DND-41 (cell line): ENCODE measurements at regions not wholly inside any gene's neighbourhood (a gene's known extent, or its start where the extent isn't known, plus 50 kb on each side); places are given as distances from the start of the nearest gene placed in this dataset.

Source experiments
- ATAC-seq: fragments of 200-7000 bp; cut with Tn5 transposase; 3 replicates; pipeline ENCODE4 v1.9.1; 2021; ENCODE audit warnings: low read depth; ENCODE audit not compliant: insufficient read depth
- DNase-seq: peaks from one replicate; pipeline ENCODE4 v3.0.0-alpha.2; 2020
- H2AFZ ChIP-seq: 2 replicates; pipeline ENCODE4 v1.6.0; 2012; ENCODE audit warnings: low read depth, low read length
- H3K27ac ChIP-seq: 2 replicates; pipeline ENCODE4 v1.5.1; 2012; ENCODE audit warnings: low read length, inconsistent platforms
- H3K27me3 ChIP-seq: fragments of 200-600 bp; sonication (generic); 2 replicates; pipeline ENCODE4 v1.6.0; 2012; ENCODE audit warnings: low read length, mild to moderate bottlenecking, inconsistent platforms; ENCODE audit not compliant: insufficient read depth, poor library complexity
- H3K36me3 ChIP-seq: 2 replicates; pipeline ENCODE4 v1.5.1; 2012; ENCODE audit warnings: low read length, inconsistent platforms; ENCODE audit not compliant: insufficient read depth
- H3K4me1 ChIP-seq: 2 replicates; pipeline ENCODE4 v1.5.1; 2012; ENCODE audit warnings: mild to moderate bottlenecking, low read length; ENCODE audit not compliant: insufficient read depth
- H3K4me2 ChIP-seq: 2 replicates; pipeline ENCODE4 v1.6.0; 2012; ENCODE audit warnings: mild to moderate bottlenecking, moderate library complexity, low read length, inconsistent platforms; ENCODE audit not compliant: insufficient read depth
- H3K4me3 ChIP-seq, 2 experiments: fragments of 200-600 bp in 1 of 2; shearing (Covaris generic) in 1 of 2; 2 replicates each; pipeline ENCODE4 v1.5.1; 2012 to 2016; ENCODE audit warnings: inconsistent platforms in 2 of 2, low read length in 2 of 2, mild to moderate bottlenecking in 2 of 2, low read depth in 1 of 2, moderate library complexity in 1 of 2
- H3K79me2 ChIP-seq: 2 replicates; pipeline ENCODE4 v1.6.0; 2012; ENCODE audit warnings: low read length, inconsistent platforms; ENCODE audit not compliant: insufficient read depth
- H3K9ac ChIP-seq: 2 replicates; pipeline ENCODE4 v1.6.0; 2012; ENCODE audit warnings: low read depth, mild to moderate bottlenecking, inconsistent platforms, low read length, moderate library complexity
- H3K9me3 ChIP-seq: 2 replicates; pipeline ENCODE4 v1.5.1; 2012; ENCODE audit warnings: low read length, moderate library complexity, mild to moderate bottlenecking, inconsistent platforms; ENCODE audit not compliant: insufficient read depth, severe bottlenecking
- H4K20me1 ChIP-seq: 2 replicates; pipeline ENCODE4 v1.6.0; 2012; ENCODE audit warnings: low read length; ENCODE audit not compliant: insufficient read depth
- CTCF ChIP-seq: IDR thresholded peaks from 2 replicates; pipeline ENCODE4 v1.5.1; 2012; ENCODE audit warnings: borderline replicate concordance, low read length, moderate library complexity, mild to moderate bottlenecking; ENCODE audit not compliant: poor library complexity, severe bottlenecking; ENCODE audit errors: extremely low read depth
- EZH2 ChIP-seq: IDR thresholded peaks from 3 replicates; pipeline ENCODE4 v1.6.1; 2012; ENCODE audit warnings: borderline replicate concordance, low read depth, mild to moderate bottlenecking, moderate library complexity, low read length, inconsistent platforms; ENCODE audit not compliant: severe bottlenecking

- no peaks in the 10 kb centered on the region for H3K36me3 ChIP-seq
- H3K4me2 ChIP-seq, result no peak overlapping the region
- DNase-seq (no peak), ATAC-seq (no peak)
- no peak overlapping the region for H2AFZ ChIP-seq
- no peaks in the 10 kb centered on the region for H3K27me3 ChIP-seq
- no peaks in the 10 kb centered on the region for H3K79me2 ChIP-seq
- no peak overlapping the region for H3K9ac ChIP-seq
- no peak overlapping the region for H3K27ac ChIP-seq
- no peaks in the 10 kb centered on the region for H3K4me1 ChIP-seq
- TF ChIP-seq CTCF, result no peak
- no peaks in the 10 kb centered on the region for H4K20me1 ChIP-seq
- H3K9me3 ChIP-seq, result no peaks in the 10 kb centered on the region
- H3K4me3 ChIP-seq, result no peak overlapping the region
Measured at GRCh38 chr3:166810741-166811445, 569.2 kb downstream of the ZBBX start.

GRCh38 chr3:166809520-166809919 lies 570.6 kb downstream of the ZBBX start:
- no peak overlapping the region for H3K4me2 ChIP-seq
- no peak overlapping the region for H2AFZ ChIP-seq
- H4K20me1 ChIP-seq, result no peaks in the 10 kb centered on the region
- no peak overlapping the region for H3K27ac ChIP-seq
- TF ChIP-seq CTCF, result no peak
- no peak for TF ChIP-seq EZH2
- H3K9ac ChIP-seq, result no peak overlapping the region
- ATAC-seq (no peak), DNase-seq (no peak)
- H3K4me1 ChIP-seq, result no peaks in the 10 kb centered on the region
- no peak overlapping the region for H3K4me3 ChIP-seq
- H3K79me2 ChIP-seq, result no peaks in the 10 kb centered on the region
- H3K36me3 ChIP-seq, result no peaks in the 10 kb centered on the region
- no peaks in the 10 kb centered on the region for H3K9me3 ChIP-seq
- no peaks in the 10 kb centered on the region for H3K27me3 ChIP-seq

DNA sequence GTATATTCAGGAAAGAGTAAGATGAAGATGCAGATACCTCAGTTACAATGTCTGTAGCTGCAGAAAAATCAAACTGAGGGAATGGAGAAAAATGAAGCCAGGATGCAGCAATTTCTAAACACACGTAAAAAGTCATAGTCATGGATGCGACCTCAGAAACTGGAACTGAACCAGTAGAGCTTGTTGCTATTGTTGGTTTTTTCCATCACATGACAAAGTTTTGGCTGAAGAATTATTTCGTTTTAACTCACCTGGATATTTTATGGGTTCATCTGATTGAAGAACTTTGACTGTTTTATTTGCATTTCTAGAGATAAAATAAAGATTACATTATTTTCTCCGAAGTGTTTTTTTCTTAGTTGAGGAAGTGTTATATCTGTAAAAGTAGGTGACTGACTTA lies 591.2 kb downstream of the ZBBX start:
- H3K9ac ChIP-seq, result no peak overlapping the region

More for the DNA sequence above, 591.2 kb downstream of the ZBBX start:
- Histone ChIP-seq H3K79me2 (no peaks in the 10 kb centered on the region), H2AFZ (no peak overlapping the region), H3K27me3 (no peaks in the 10 kb centered on the region), H3K36me3 (no peaks in the 10 kb centered on the region), H3K4me1 (no peaks in the 10 kb centered on the region), H3K4me3 (no peak overlapping the region), H3K4me2 (no peak overlapping the region), H3K27ac (no peak overlapping the region), H4K20me1 (no peaks in the 10 kb centered on the region), H3K9me3 (no peaks in the 10 kb centered on the region)
- TF ChIP-seq CTCF (no peak), EZH2 (no peak)
- DNase-seq (no peak), ATAC-seq (no peak)
